HL-60/S4 treated with phorbol 12-myristate 13-acetate at 8.2 ng/mL for 4 days and 3 days (cell line): ENCODE measurements at regions not wholly inside any gene's neighbourhood (a gene's known extent, or its start where the extent isn't known, plus 50 kb on each side); places are given as distances from the start of the nearest gene placed in this dataset.

ENCODE experiments used
- in situ Hi-C: fragments of 300-500 bp; cut with MboI; formaldehyde crosslinking; loops from 2 replicates; pipeline ENCODE4 v1.15.0; 2022; ENCODE audit warnings: low sequenced_read_pairs

GRCh38 chr6:164927288-164928056 lies 381.9 kb downstream of the C6orf118 start:
- in situ Hi-C loops: no loop called here

GRCh38 chr6:164926686-164927085 lies 382.7 kb downstream of the C6orf118 start:
- in situ Hi-C loops: no loop called here

- in situ Hi-C loops: no loop called here
Observed at GRCh38 chr6:164925681-164926530, 383.5 kb downstream of the C6orf118 start.

- in situ Hi-C loops: no loop called here
Observed at GRCh38 chr6:164924674-164925073, 384.7 kb downstream of the C6orf118 start.

GRCh38 chr6:164917211-164917610 lies 392.2 kb downstream of the C6orf118 start:
- in situ Hi-C loops: no loop called here

- in situ Hi-C loops: no loop called here
Observed at GRCh38 chr6:164916087-164916486, 393.3 kb downstream of the C6orf118 start.

- in situ Hi-C loops: no loop called here
Observed at GRCh38 chr6:164911873-164912580, 397.4 kb downstream of the C6orf118 start.

GRCh38 chr6:164911151-164911550 lies 398.3 kb downstream of the C6orf118 start:
- in situ Hi-C loops: no loop called here

- in situ Hi-C loops: no loop called here
Observed at GRCh38 chr6:164906766-164907165, 402.6 kb downstream of the C6orf118 start.

- in situ Hi-C loops: no loop called here
Observed at GRCh38 chr6:164905311-164905710, 404.1 kb downstream of the C6orf118 start.

- in situ Hi-C loops: no loop called here
Observed at GRCh38 chr6:164898412-164898811, 411.0 kb downstream of the C6orf118 start.

- in situ Hi-C loops: no loop called here
Observed at GRCh38 chr6:164897523-164898235, 411.7 kb downstream of the C6orf118 start.

- in situ Hi-C loops: no loop called here
Observed at GRCh38 chr6:164889980-164890379, 419.4 kb downstream of the C6orf118 start.

GRCh38 chr6:164887660-164888059 lies 421.7 kb downstream of the C6orf118 start:
- in situ Hi-C loops: no loop called here

GRCh38 chr6:164882236-164882635 lies 427.2 kb downstream of the C6orf118 start:
- in situ Hi-C loops: no loop called here

- in situ Hi-C loops: no loop called here
Observed at GRCh38 chr6:164871783-164872182, 437.6 kb downstream of the C6orf118 start.

GRCh38 chr6:164870164-164870563 lies 439.2 kb downstream of the C6orf118 start:
- in situ Hi-C loops: no loop called here

- in situ Hi-C loops: no loop called here
Observed at GRCh38 chr6:164861967-164862366, 447.4 kb downstream of the C6orf118 start.

GRCh38 chr6:164859816-164860215 lies 449.6 kb downstream of the C6orf118 start:
- in situ Hi-C loops: no loop called here

GRCh38 chr6:164856138-164856537 lies 453.3 kb downstream of the C6orf118 start:
- in situ Hi-C loops: no loop called here

GRCh38 chr6:164855281-164855680 lies 454.1 kb downstream of the C6orf118 start:
- in situ Hi-C loops: no loop called here
